ENCODE measurements at regions not wholly inside any gene's neighbourhood (a gene's known extent, or its start where the extent isn't known, plus 50 kb on each side); places are given as distances from the start of the nearest gene placed in this dataset.
"Not testable (repeated sequence)": the region's sequence is repeated elsewhere in the genome, so short reads cannot be mapped to it uniquely, and the experiment has no call there.

DNA sequence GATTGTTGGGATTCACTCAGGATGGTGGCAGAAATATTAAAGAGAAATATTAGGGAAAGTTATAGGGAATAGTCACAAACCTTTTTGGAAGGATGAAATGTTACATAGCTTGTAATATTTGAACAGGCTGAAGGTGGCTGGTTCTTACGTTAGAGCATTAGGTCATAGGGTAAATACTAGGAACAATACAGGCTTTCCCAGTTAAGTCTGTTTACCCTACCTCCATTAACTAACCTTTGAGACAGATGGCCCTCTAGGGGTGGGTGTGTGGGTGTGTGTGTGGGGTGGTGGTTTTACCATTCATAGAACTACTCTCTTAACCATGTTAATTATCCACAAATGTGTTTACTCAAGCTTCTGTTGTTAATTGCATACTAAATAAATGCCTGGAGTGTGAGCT, 94.3 kb upstream of the STK32A start:
- no peak overlapping the region for H3K4me3 ChIP-seq (ENCODE audit: severe bottlenecking)
- H3K36me3 ChIP-seq (ENCODE audit: low read depth) = no peaks in the 10 kb centered on the region
- ATAC-seq (ENCODE audit: low read depth) (no peak), DNase-seq (ENCODE audit: low spot score) (no peak)
- H3K27me3 ChIP-seq (ENCODE audit: insufficient read depth, poor library complexity, severe bottlenecking) = no peaks in the 10 kb centered on the region
- no peak overlapping the region for H3K27ac ChIP-seq (ENCODE audit: poor library complexity, severe bottlenecking)
- no peaks in the 10 kb centered on the region for H3K4me1 ChIP-seq (ENCODE audit: insufficient read depth, poor library complexity, severe bottlenecking)
- TF ChIP-seq, protein P1, sequence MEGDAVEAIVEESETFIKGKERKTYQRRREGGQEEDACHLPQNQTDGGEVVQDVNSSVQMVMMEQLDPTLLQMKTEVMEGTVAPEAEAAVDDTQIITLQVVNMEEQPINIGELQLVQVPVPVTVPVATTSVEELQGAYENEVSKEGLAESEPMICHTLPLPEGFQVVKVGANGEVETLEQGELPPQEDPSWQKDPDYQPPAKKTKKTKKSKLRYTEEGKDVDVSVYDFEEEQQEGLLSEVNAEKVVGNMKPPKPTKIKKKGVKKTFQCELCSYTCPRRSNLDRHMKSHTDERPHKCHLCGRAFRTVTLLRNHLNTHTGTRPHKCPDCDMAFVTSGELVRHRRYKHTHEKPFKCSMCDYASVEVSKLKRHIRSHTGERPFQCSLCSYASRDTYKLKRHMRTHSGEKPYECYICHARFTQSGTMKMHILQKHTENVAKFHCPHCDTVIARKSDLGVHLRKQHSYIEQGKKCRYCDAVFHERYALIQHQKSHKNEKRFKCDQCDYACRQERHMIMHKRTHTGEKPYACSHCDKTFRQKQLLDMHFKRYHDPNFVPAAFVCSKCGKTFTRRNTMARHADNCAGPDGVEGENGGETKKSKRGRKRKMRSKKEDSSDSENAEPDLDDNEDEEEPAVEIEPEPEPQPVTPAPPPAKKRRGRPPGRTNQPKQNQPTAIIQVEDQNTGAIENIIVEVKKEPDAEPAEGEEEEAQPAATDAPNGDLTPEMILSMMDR (IDR thresholded peaks at IDR 0.05; ENCODE audit: poor library complexity, severe bottlenecking) = no peak
- no peaks in the 10 kb centered on the region for H3K9me3 ChIP-seq (ENCODE audit: severe bottlenecking)

DNA sequence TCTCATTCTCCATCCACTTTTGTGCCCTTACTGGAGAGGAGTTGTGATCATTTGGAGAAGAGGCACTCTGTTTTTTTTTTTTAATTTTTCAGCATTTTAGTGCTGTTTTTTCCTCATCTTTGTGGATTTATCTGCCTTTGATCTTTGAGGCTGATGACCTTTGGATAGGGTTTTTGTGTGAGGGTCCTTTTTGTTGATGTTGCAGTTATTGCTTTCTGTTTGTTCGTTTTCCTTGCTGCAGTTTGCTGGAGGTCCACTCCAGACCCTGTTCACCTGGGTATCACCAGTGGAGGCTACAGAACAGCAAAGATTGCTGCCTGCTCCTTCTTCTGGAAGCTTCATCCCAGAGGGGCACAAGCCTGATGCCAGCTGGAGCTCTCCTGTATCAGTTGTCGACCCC, 93.2 kb upstream of the STK32A start:
- not testable (repeated sequence) for H3K4me3 ChIP-seq (ENCODE audit: severe bottlenecking); H3K27me3 ChIP-seq (ENCODE audit: insufficient read depth, poor library complexity, severe bottlenecking); H3K36me3 ChIP-seq (ENCODE audit: low read depth); ATAC-seq (ENCODE audit: low read depth); H3K9me3 ChIP-seq (ENCODE audit: severe bottlenecking); H3K4me1 ChIP-seq (ENCODE audit: insufficient read depth, poor library complexity, severe bottlenecking); H3K27ac ChIP-seq (ENCODE audit: poor library complexity, severe bottlenecking); DNase-seq (ENCODE audit: low spot score)

- H3K4me3 ChIP-seq (ENCODE audit: severe bottlenecking) = no peak overlapping the region
- H3K27ac ChIP-seq (ENCODE audit: poor library complexity, severe bottlenecking) = no peak overlapping the region
- no peaks in the 10 kb centered on the region for H3K36me3 ChIP-seq (ENCODE audit: low read depth)
- H3K9me3 ChIP-seq (ENCODE audit: severe bottlenecking) = no peaks in the 10 kb centered on the region
- no peaks in the 10 kb centered on the region for H3K27me3 ChIP-seq (ENCODE audit: insufficient read depth, poor library complexity, severe bottlenecking)
- ATAC-seq (ENCODE audit: low read depth) (no peak), DNase-seq (ENCODE audit: low spot score) (no peak)
- TF ChIP-seq, protein P1 (IDR thresholded peaks at IDR 0.05; ENCODE audit: poor library complexity, severe bottlenecking) = no peak
- H3K4me1 ChIP-seq (ENCODE audit: insufficient read depth, poor library complexity, severe bottlenecking) = no peaks in the 10 kb centered on the region
Measured at GRCh38 chr5:147143215-147143614, 91.6 kb upstream of the STK32A start.

GRCh38 chr5:147145328-147145727, 89.5 kb upstream of the STK32A start:
- no peak for ATAC-seq (ENCODE audit: low read depth)
- H3K27ac ChIP-seq (ENCODE audit: poor library complexity, severe bottlenecking) = no peak overlapping the region
- no peaks in the 10 kb centered on the region for H3K4me1 ChIP-seq (ENCODE audit: insufficient read depth, poor library complexity, severe bottlenecking)
- no peak overlapping the region for H3K4me3 ChIP-seq (ENCODE audit: severe bottlenecking)
- TF ChIP-seq, protein P1 (IDR thresholded peaks at IDR 0.05; ENCODE audit: poor library complexity, severe bottlenecking) = no peak
- H3K27me3 ChIP-seq (ENCODE audit: insufficient read depth, poor library complexity, severe bottlenecking) = no peaks in the 10 kb centered on the region
- no peak for DNase-seq (ENCODE audit: low spot score)
- H3K9me3 ChIP-seq (ENCODE audit: severe bottlenecking) = no peaks in the 10 kb centered on the region
- H3K36me3 ChIP-seq (ENCODE audit: low read depth) = no peaks in the 10 kb centered on the region

GRCh38 chr5:147148715-147149114, 86.1 kb upstream of the STK32A start:
- DNase-seq (ENCODE audit: low spot score) = no peak
- no peak overlapping the region for H3K4me3 ChIP-seq (ENCODE audit: severe bottlenecking)
- no peak overlapping the region for H3K27ac ChIP-seq (ENCODE audit: poor library complexity, severe bottlenecking)
- TF ChIP-seq, protein P1 (IDR thresholded peaks at IDR 0.05; ENCODE audit: poor library complexity, severe bottlenecking) = no peak
- no peaks in the 10 kb centered on the region for H3K36me3 ChIP-seq (ENCODE audit: low read depth)
- no peak for ATAC-seq (ENCODE audit: low read depth)
- no peaks in the 10 kb centered on the region for H3K4me1 ChIP-seq (ENCODE audit: insufficient read depth, poor library complexity, severe bottlenecking)
- no peaks in the 10 kb centered on the region for H3K9me3 ChIP-seq (ENCODE audit: severe bottlenecking)
- H3K27me3 ChIP-seq (ENCODE audit: insufficient read depth, poor library complexity, severe bottlenecking) = no peaks in the 10 kb centered on the region
